MCF 10A (cell line): ENCODE measurements at regions not wholly inside any gene's neighbourhood (a gene's known extent, or its start where the extent isn't known, plus 50 kb on each side); places are given as distances from the start of the nearest gene placed in this dataset.

Experiments
- BruUV-seq: library from RNA; stranded (reverse); fragments of 400-500 nt; replicated peaks from 2 replicates; lab custom pipeline; 2021; lab: Mats Ljungman, UMichigan
- CTCF ChIA-PET: fragments of 300-600 bp; sonication (Branson Sonifier 250); formaldehyde crosslinking; extraction: SDS; loops from one replicate; lab custom pipeline; 2021; ENCODE audit warnings: antibody characterized with exemption, inconsistent platforms; lab: Yijun Ruan, JAX
- POLR2A ChIA-PET: fragments of 300-600, 350-650 bp; sonication (Branson Sonifier 250); formaldehyde crosslinking; extraction: SDS; loops from one replicate; lab custom pipeline; 2020; ENCODE audit warnings: antibody characterized with exemption, inconsistent platforms; lab: Yijun Ruan, JAX
- DNase-seq: peaks from one replicate; pipeline ENCODE4 v3.0.0-alpha.2; 2018; ENCODE audit not compliant: unreplicated experiment
- H3K27ac Mint-ChIP-seq: one replicate; pipeline ENCODE4 v1.8.0; 2022; ENCODE audit warnings: mild to moderate bottlenecking, low read depth, mixed read lengths; ENCODE audit not compliant: unreplicated experiment
- H3K27me3 Mint-ChIP-seq: one replicate; pipeline ENCODE4 v1.8.0; 2022; ENCODE audit warnings: mixed read lengths; ENCODE audit not compliant: insufficient read depth, unreplicated experiment
- H3K36me3 Mint-ChIP-seq: one replicate; pipeline ENCODE4 v1.8.0; 2022; ENCODE audit warnings: mild to moderate bottlenecking, moderate library complexity, mixed read lengths; ENCODE audit not compliant: insufficient read depth, unreplicated experiment
- H3K4me1 Mint-ChIP-seq: one replicate; pipeline ENCODE4 v1.8.0; 2022; ENCODE audit warnings: mixed read lengths; ENCODE audit not compliant: insufficient read depth, unreplicated experiment
- H3K4me3 Mint-ChIP-seq: one replicate; pipeline ENCODE4 v1.8.0; 2022; ENCODE audit warnings: mild to moderate bottlenecking, moderate library complexity, mixed read lengths; ENCODE audit not compliant: unreplicated experiment
- H3K9me3 Mint-ChIP-seq: one replicate; pipeline ENCODE4 v1.8.0; 2022; ENCODE audit warnings: mixed read lengths; ENCODE audit not compliant: unreplicated experiment
- CTCF ChIP-seq: fragments of 200-600 bp; IDR thresholded peaks from one replicate; pipeline ENCODE4 v1.8.0; 2022; ENCODE audit warnings: antibody characterized with exemption, mild to moderate bottlenecking; ENCODE audit not compliant: unreplicated experiment
- intact Hi-C: fragments of 100-400 bp; cut with micrococcal nuclease; formaldehyde crosslinking; loops from 2 replicates; pipeline ENCODE4 v1.14.1; 2022

- Mint-ChIP-seq H3K36me3 (no peaks in the 10 kb centered on the region), H3K9me3 (no peaks in the 10 kb centered on the region), H3K27ac (no peak overlapping the region), H3K4me1 (no peaks in the 10 kb centered on the region), H3K4me3 (no peak overlapping the region), H3K27me3 (no peaks in the 10 kb centered on the region)
- ChIA-PET POLR2A (no interaction called here), CTCF (interaction anchor here (0.7 kb wide), 1 partner anchor 10 kb away, joined by 3 read pairs; no protein-coding TSS in a partner anchor)
- no peak for TF ChIP-seq CTCF
- DNase-seq: no peak
- intact Hi-C loops: no loop called here
- no TSS peak for BruUV-seq
These were observed 70.1 kb upstream of the PTBP2 start for GRCh38 chr1:96651517-96651916.

GRCh38 chr1:96660051-96660450 is 61.5 kb upstream of the PTBP2 start:
- POLR2A ChIA-PET: no interaction called here
- Mint-ChIP-seq H3K4me3 (no peak overlapping the region), H3K27me3 (no peaks in the 10 kb centered on the region), H3K27ac (no peak overlapping the region), H3K36me3 (no peaks in the 10 kb centered on the region), H3K9me3 (peaks cover 8% of the 10 kb centered on the region), H3K4me1 (no peaks in the 10 kb centered on the region)
- intact Hi-C loops: no loop called here
- CTCF ChIA-PET: interaction anchor here (0.6 kb wide), 1 partner anchor 16 kb away, joined by 4 read pairs; no protein-coding TSS in a partner anchor
- TF ChIP-seq CTCF: no peak
- DNase-seq: no peak
- BruUV-seq: no TSS peak

- POLR2A ChIA-PET: no interaction called here
- Mint-ChIP-seq H3K27ac (no peak overlapping the region), H3K9me3 (peaks cover 8% of the 10 kb centered on the region), H3K36me3 (no peaks in the 10 kb centered on the region), H3K4me3 (no peak overlapping the region), H3K4me1 (no peaks in the 10 kb centered on the region), H3K27me3 (no peaks in the 10 kb centered on the region)
- BruUV-seq: no TSS peak
- no peak for DNase-seq
- intact Hi-C loops: no loop called here
- no peak for TF ChIP-seq CTCF
- CTCF ChIA-PET: interaction anchor here (0.6 kb wide), 1 partner anchor 16 kb away, joined by 4 read pairs; no protein-coding TSS in a partner anchor
These were observed 61.1 kb upstream of the PTBP2 start for GRCh38 chr1:96660503-96660902.
